GM21381 (cell line): ENCODE measurements at regions not wholly inside any gene's neighbourhood (a gene's known extent, or its start where the extent isn't known, plus 50 kb on each side); places are given as distances from the start of the nearest gene placed in this dataset.

ENCODE experiments used
- ATAC-seq: cut with Tn5 transposase; IDR thresholded peaks from one replicate; pipeline ENCODE4 v1.9.1; 2021; ENCODE audit warnings: mild to moderate bottlenecking, moderate library complexity; ENCODE audit not compliant: unreplicated experiment

DNA sequence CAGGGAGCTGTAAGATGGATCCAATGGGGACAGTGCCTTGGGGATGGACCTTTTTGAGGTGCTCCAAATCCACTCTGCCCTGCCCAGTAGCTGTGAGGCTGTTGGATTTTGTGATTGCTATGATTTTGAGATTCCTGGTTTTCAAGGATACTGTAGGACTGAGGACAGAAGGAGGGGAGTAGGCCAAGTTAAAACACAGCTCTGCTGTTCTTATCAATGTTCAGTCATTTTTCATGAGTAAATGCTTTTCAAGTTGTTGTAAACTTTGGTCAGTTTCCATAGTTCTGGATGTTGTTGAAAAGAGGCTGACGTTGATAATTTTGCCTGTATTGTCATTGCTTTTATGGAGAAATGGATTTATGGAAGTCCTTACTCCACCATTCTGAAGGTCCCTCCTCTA lies 361.2 kb downstream of the ZNF516 start:
- no peak for ATAC-seq

GRCh38 chr18:76131738-76132137 lies 363.3 kb downstream of the ZNF516 start:
- ATAC-seq, result no peak

- no peak for ATAC-seq
Observed at GRCh38 chr18:76130845-76131244, 364.2 kb downstream of the ZNF516 start.

DNA sequence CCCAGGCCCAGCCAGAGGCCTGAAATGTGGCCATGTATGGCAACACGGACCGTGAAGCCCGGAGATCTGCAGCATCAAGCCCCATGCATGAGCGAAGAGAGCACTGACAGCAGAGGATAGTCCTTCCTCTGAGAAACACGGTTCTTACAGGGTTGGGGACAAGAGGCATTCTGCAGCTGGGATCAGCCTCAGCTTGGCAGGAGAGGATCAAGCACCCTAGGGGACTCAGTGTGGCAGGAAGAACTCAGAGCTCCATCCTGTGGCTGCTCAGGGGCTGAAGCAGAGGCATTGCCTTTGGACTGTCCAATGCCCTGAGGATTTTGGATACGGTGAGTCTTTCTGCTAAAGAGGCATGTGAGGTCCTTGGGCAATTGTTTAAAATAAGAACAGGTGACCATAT lies 368.7 kb downstream of the ZNF516 start:
- ATAC-seq, result no peak

DNA sequence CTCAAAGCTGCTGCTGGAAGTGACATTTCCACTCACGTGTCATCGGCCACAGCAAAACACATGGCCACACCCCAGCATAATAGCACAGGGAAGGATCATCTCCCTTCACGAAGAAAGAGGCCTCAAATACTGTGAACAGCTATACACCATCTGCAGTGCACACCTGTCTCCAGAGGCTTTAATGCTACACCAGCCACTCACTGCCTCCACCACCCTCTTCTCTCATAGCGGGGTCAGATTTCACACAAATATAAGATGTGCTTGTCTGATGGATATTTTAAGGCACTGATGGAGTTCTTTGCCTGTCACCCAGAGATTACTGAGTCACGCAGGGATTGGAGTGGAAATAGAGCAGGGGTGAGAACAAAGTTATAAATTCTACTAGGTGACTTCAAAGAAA lies 374.0 kb downstream of the ZNF516 start:
- no peak for ATAC-seq

- ATAC-seq, result no peak
Observed at GRCh38 chr18:76115580-76115979, 379.5 kb downstream of the ZNF516 start.

- no peak for ATAC-seq
Observed at GRCh38 chr18:76113101-76113500, 381.9 kb downstream of the ZNF516 start.

DNA sequence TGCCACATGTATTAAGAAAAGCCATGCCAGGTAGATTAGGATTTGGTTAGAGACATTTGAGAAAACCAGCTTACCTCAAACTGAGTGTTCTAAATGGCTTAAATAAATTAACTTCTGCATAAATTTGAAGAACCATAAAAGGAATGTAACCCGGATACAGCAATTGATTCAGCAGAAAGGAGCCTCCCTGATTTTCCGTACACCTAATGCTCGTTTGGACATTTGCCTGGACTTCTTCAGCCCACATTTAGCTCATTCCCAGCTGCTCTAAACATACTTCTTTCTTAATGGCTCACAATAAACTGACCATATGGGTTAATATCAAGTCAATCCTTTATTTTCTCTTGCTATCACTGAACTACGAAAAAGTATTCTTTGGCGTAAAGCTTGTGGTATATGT lies 392.4 kb downstream of the ZNF516 start:
- ATAC-seq, result no peak

- no peak for ATAC-seq
Observed at GRCh38 chr18:76102156-76102555, 392.9 kb downstream of the ZNF516 start.

- no peak for ATAC-seq
Observed at GRCh38 chr18:76099931-76100457, 395.0 kb downstream of the ZNF516 start.

- ATAC-seq, result no peak
Observed at GRCh38 chr18:76098674-76099411, 396.2 kb downstream of the ZNF516 start.

- ATAC-seq, result no peak
Observed at GRCh38 chr18:76081536-76081935, 413.5 kb downstream of the ZNF516 start.

GRCh38 chr18:76080430-76080829 lies 414.6 kb downstream of the ZNF516 start:
- no peak for ATAC-seq

DNA sequence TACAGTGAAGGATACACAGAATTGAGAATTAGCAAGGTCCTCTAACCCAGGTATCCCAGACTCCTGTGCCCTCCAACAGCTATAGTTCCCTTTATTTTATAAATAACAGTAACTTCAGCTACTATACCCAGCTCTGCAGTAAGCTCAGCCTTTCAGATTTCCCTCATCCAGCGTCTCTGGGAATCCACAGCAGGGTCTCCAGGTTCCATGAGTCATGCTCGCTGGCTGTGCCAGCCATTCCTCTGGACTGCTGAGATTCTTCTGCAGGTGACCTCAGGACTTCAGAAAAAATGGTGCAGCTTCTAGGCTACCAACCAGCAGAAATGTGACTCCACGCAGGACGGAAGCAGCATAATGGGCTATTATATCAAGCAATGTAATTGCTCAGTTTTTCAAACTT lies 419.3 kb downstream of the ZNF516 start:
- ATAC-seq, result no peak

DNA sequence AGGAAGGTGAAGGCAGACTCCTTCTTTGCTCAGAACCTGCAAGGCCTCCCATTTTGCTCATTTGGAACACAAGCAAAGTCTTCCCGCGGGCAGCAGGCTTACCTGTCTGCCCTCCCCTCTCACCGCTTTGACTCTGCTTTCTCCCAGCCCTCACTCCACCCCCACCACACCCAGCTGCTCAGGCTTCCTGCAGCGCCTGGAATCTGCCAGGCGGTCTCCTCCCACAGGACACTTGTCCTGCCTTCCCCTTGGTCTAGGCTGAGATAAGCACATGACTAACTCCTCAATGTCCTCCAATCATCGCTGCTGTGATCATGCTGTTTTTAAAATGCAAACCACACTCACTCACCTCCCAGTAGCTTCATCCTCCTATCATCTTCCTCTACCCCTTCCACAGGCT lies 430.0 kb downstream of the ZNF516 start:
- ATAC-seq, result no peak

DNA sequence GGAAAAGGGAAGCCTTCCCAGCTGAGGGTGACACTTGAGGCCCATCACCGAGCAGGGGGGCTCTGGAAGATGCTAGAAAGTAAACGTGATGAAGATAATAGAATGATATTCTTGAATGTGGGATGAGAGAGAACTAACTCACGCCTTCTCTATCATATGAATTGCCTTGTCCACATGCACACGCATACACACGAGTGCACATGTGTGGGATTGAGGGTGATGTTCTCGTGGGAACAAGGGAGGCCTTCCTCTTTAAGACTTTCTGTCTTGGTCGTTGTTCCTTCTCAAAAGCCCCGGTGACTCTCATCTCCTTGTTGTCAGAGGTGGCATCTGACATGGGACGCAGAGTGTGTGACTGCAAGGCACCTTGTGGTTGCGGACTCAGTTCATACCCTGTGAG lies 436.9 kb downstream of the ZNF516 start:
- no peak for ATAC-seq

DNA sequence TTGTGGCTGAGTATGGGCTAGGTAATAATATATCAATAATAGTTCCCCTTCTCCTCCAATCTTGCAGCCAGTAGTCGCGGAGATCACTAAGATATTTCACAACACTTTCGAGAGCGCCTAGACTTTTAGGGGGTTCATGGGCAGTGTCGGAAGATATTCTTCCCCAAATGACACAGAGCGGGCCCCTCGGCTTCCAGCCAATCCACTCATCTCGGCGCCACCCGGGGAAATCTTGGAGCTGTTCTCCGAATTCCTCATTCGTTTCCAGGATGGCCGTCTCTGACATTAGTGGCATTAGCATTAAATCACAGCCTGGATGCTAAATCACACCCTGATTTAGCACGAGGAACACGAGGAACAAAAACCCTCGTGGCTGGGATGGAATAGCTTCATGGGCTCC lies 437.7 kb downstream of the ZNF516 start:
- ATAC-seq, result no peak

DNA sequence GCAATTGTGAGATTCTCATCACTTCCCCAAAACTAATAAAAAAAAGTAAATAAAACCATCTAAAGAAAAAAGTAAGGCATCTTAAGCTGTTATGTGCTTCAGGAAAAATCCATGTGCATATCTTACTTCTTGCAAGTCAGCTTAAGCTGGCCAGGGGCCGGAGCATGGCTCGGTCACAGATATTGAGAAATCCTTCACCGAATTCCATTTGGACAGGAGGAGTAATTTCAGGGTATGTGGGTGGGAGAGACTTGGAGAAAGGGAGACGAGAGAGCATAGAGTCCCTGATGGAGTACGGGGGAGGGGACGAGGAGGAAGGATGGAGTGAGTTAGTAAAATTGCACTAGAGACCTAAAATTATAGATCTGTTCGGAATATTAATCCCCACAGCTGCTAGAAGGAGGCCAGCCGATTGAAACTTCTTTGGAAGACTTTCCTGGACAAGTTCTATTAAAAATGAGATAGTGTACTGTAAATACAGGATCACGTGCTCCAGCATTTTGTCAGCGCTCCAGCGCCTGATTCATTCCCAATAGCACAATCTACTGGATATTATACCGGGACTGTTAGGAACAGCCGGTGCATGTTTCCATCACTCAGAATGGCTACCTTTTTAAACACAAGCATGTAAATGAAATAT lies 438.5 kb downstream of the ZNF516 start:
- no peak for ATAC-seq

GRCh38 chr18:76055578-76055977 lies 439.5 kb downstream of the ZNF516 start:
- no peak for ATAC-seq

- no peak for ATAC-seq
Observed at GRCh38 chr18:76055025-76055424, 440.0 kb downstream of the ZNF516 start.

DNA sequence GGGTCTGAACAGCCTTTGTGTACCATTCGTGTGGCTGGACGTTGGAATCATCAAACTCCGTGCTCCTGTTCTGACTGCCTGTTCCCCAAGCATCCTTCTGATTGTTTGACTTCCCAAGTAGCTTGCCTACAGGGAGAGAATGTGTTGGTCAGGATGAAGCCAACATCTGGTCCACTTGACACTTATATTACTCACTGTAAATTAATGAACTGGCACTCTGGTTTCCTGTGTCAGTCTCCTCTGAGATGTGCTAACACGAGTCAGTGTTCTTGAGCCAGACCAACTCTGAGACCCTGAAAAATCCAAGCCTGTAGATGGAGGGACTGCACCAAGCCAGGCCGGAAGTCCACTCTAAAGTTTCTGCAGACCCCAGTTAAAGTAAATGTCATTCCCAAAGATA lies 440.9 kb downstream of the ZNF516 start:
- ATAC-seq, result no peak

DNA sequence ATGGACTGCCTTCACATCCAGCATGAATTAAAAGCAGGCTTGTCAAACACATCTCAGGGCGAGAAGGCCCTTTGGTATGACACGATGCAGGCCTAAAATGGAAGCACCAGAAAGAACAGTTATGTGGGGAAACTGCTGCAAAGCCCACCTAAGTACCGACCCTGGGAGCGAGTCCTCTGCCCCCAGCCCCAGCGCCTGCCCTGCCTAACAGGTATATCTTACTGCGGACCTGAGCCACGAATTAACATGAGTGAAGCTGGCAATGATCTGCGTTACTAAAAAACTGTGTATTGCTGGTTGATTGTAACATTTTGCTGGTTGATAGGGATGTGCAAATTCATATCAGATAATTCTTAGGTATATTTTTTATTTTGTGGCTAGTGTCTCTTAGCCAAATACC lies 441.5 kb downstream of the ZNF516 start:
- no peak for ATAC-seq

GRCh38 chr18:76052227-76052595 lies 442.8 kb downstream of the ZNF516 start:
- no peak for ATAC-seq
